Keratinocyte (primary cell): ENCODE measurements at regions not wholly inside any gene's neighbourhood (a gene's known extent, or its start where the extent isn't known, plus 50 kb on each side); places are given as distances from the start of the nearest gene placed in this dataset.

Experiments used
- CTCF ChIP-seq, 3 experiments: IDR thresholded peaks in 1 of 3; conservative IDR thresholded peaks in 1 of 3; optimal IDR thresholded peaks in 1 of 3; 2 replicates in 2 of 3; 3 replicates in 1 of 3; pipeline versions ENCODE3 to v1.5.1; 2011; ENCODE audit warnings: low read length in 3 of 3, mild to moderate bottlenecking in 3 of 3, moderate library complexity in 2 of 3, control low read depth in 1 of 3, inconsistent platforms in 1 of 3; ENCODE audit not compliant: insufficient read depth in 2 of 3; ENCODE audit errors: extremely low read depth in 1 of 3
- EZH2 ChIP-seq: IDR thresholded peaks from one replicate; pipeline ENCODE4 v1.6.1; 2012; ENCODE audit warnings: inconsistent platforms, mild to moderate bottlenecking, low read length, moderate library complexity

- TF ChIP-seq CTCF (optimal IDR thresholded peaks at IDR 0.05 in 1 of 3, IDR thresholded peaks at IDR 0.05 in 1 of 3, conservative IDR thresholded peaks at IDR 0.05 in 1 of 3; ENCODE audit: extremely low read depth in 1 of 3, insufficient read depth in 2 of 3, low read length in 3 of 3) (no peak), EZH2 (no peak)
These were observed 507.4 kb downstream of the TAFA4 start for GRCh38 chr3:68424796-68425460.
